Astrocyte of the cerebellum (primary cell): ENCODE measurements at regions not wholly inside any gene's neighbourhood (a gene's known extent, or its start where the extent isn't known, plus 50 kb on each side); places are given as distances from the start of the nearest gene placed in this dataset.

Experiments
- DNase-seq: peaks from one replicate; pipeline ENCODE4 v3.0.0-alpha.2; 2011; ENCODE audit warnings: low read depth
- H3K4me3 ChIP-seq: 2 replicates; pipeline ENCODE4 v1.5.1; 2011; ENCODE audit warnings: mild to moderate bottlenecking, low read depth, low read length, moderate library complexity
- CTCF ChIP-seq: IDR thresholded peaks from 2 replicates; pipeline ENCODE4 v1.5.1; 2012; ENCODE audit warnings: low read length, low read depth, moderate library complexity, mild to moderate bottlenecking; ENCODE audit errors: missing control alignments
- in situ Hi-C: cut with HindIII; loops from 2 replicates; pipeline ENCODE4 v1.10.0; 2017; ENCODE audit warnings: low sequenced_read_pairs

GRCh38 chr12:92278378-92278828, 132.8 kb upstream of the BTG1 start:
- no peak for TF ChIP-seq CTCF
- in situ Hi-C loops = no loop called here
- H3K4me3 ChIP-seq = no peak overlapping the region
- no peak for DNase-seq

- in situ Hi-C loops = no loop called here
- no peak overlapping the region for H3K4me3 ChIP-seq
- DNase-seq = no peak
- no peak for TF ChIP-seq CTCF
Observed at GRCh38 chr12:92277795-92278194, 132.1 kb upstream of the BTG1 start.

- in situ Hi-C loops = no loop called here
- no peak for TF ChIP-seq CTCF
- DNase-seq = no peak
- no peak overlapping the region for H3K4me3 ChIP-seq
Observed at GRCh38 chr12:92276276-92276675, 130.6 kb upstream of the BTG1 start.

- TF ChIP-seq CTCF = no peak
- DNase-seq = no peak
Observed at GRCh38 chr12:92275443-92276154, 130.0 kb upstream of the BTG1 start.

GRCh38 chr12:92273076-92273475, 127.4 kb upstream of the BTG1 start:
- in situ Hi-C loops = no loop called here

More at GRCh38 chr12:92275443-92276154, 130.0 kb upstream of the BTG1 start:
- no peak overlapping the region for H3K4me3 ChIP-seq
- in situ Hi-C loops = no loop called here

More at GRCh38 chr12:92273076-92273475, 127.4 kb upstream of the BTG1 start:
- no peak overlapping the region for H3K4me3 ChIP-seq
- no peak for DNase-seq
- TF ChIP-seq CTCF = no peak
